DND-41 (cell line): ENCODE measurements at regions not wholly inside any gene's neighbourhood (a gene's known extent, or its start where the extent isn't known, plus 50 kb on each side); places are given as distances from the start of the nearest gene placed in this dataset.

Experiments
- ATAC-seq: fragments of 200-7000 bp; cut with Tn5 transposase; 3 replicates; pipeline ENCODE4 v1.9.1; 2021; ENCODE audit warnings: low read depth; ENCODE audit not compliant: insufficient read depth
- DNase-seq: peaks from one replicate; pipeline ENCODE4 v3.0.0-alpha.2; 2020
- H2AFZ ChIP-seq: 2 replicates; pipeline ENCODE4 v1.6.0; 2012; ENCODE audit warnings: low read depth, low read length
- H3K27ac ChIP-seq: 2 replicates; pipeline ENCODE4 v1.5.1; 2012; ENCODE audit warnings: low read length, inconsistent platforms
- H3K27me3 ChIP-seq: fragments of 200-600 bp; sonication (generic); 2 replicates; pipeline ENCODE4 v1.6.0; 2012; ENCODE audit warnings: low read length, mild to moderate bottlenecking, inconsistent platforms; ENCODE audit not compliant: insufficient read depth, poor library complexity
- H3K36me3 ChIP-seq: 2 replicates; pipeline ENCODE4 v1.5.1; 2012; ENCODE audit warnings: low read length, inconsistent platforms; ENCODE audit not compliant: insufficient read depth
- H3K4me1 ChIP-seq: 2 replicates; pipeline ENCODE4 v1.5.1; 2012; ENCODE audit warnings: mild to moderate bottlenecking, low read length; ENCODE audit not compliant: insufficient read depth
- H3K4me2 ChIP-seq: 2 replicates; pipeline ENCODE4 v1.6.0; 2012; ENCODE audit warnings: mild to moderate bottlenecking, moderate library complexity, low read length, inconsistent platforms; ENCODE audit not compliant: insufficient read depth
- H3K4me3 ChIP-seq, 2 experiments: fragments of 200-600 bp in 1 of 2; shearing (Covaris generic) in 1 of 2; 2 replicates each; pipeline ENCODE4 v1.5.1; 2012 to 2016; ENCODE audit warnings: inconsistent platforms in 2 of 2, low read length in 2 of 2, mild to moderate bottlenecking in 2 of 2, low read depth in 1 of 2, moderate library complexity in 1 of 2
- H3K79me2 ChIP-seq: 2 replicates; pipeline ENCODE4 v1.6.0; 2012; ENCODE audit warnings: low read length, inconsistent platforms; ENCODE audit not compliant: insufficient read depth
- H3K9ac ChIP-seq: 2 replicates; pipeline ENCODE4 v1.6.0; 2012; ENCODE audit warnings: low read depth, mild to moderate bottlenecking, inconsistent platforms, low read length, moderate library complexity
- H3K9me3 ChIP-seq: 2 replicates; pipeline ENCODE4 v1.5.1; 2012; ENCODE audit warnings: low read length, moderate library complexity, mild to moderate bottlenecking, inconsistent platforms; ENCODE audit not compliant: insufficient read depth, severe bottlenecking
- H4K20me1 ChIP-seq: 2 replicates; pipeline ENCODE4 v1.6.0; 2012; ENCODE audit warnings: low read length; ENCODE audit not compliant: insufficient read depth
- EZH2 ChIP-seq: IDR thresholded peaks from 3 replicates; pipeline ENCODE4 v1.6.1; 2012; ENCODE audit warnings: borderline replicate concordance, low read depth, mild to moderate bottlenecking, moderate library complexity, low read length, inconsistent platforms; ENCODE audit not compliant: severe bottlenecking
- TF ChIP-seq, protein P1 (sequence below): IDR thresholded peaks from 2 replicates; pipeline ENCODE4 v1.5.1; 2012; ENCODE audit warnings: borderline replicate concordance, low read length, moderate library complexity, mild to moderate bottlenecking; ENCODE audit not compliant: poor library complexity, severe bottlenecking; ENCODE audit errors: extremely low read depth

GRCh38 chr5:57349214-57349613 is 133.4 kb downstream of the ACTBL2 start:
- Histone ChIP-seq H3K4me2 (no peak overlapping the region), H3K79me2 (no peaks in the 10 kb centered on the region), H3K9ac (no peak overlapping the region), H3K36me3 (no peaks in the 10 kb centered on the region), H2AFZ (no peak overlapping the region), H3K27me3 (no peaks in the 10 kb centered on the region), H3K27ac (no peak overlapping the region), H3K9me3 (no peaks in the 10 kb centered on the region), H3K4me3 (no peak overlapping the region), H3K4me1 (no peaks in the 10 kb centered on the region), H4K20me1 (no peaks in the 10 kb centered on the region)
- TF ChIP-seq, protein P1, sequence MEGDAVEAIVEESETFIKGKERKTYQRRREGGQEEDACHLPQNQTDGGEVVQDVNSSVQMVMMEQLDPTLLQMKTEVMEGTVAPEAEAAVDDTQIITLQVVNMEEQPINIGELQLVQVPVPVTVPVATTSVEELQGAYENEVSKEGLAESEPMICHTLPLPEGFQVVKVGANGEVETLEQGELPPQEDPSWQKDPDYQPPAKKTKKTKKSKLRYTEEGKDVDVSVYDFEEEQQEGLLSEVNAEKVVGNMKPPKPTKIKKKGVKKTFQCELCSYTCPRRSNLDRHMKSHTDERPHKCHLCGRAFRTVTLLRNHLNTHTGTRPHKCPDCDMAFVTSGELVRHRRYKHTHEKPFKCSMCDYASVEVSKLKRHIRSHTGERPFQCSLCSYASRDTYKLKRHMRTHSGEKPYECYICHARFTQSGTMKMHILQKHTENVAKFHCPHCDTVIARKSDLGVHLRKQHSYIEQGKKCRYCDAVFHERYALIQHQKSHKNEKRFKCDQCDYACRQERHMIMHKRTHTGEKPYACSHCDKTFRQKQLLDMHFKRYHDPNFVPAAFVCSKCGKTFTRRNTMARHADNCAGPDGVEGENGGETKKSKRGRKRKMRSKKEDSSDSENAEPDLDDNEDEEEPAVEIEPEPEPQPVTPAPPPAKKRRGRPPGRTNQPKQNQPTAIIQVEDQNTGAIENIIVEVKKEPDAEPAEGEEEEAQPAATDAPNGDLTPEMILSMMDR: no peak
- no peak for TF ChIP-seq EZH2
- ATAC-seq: no peak
- no peak for DNase-seq

GRCh38 chr5:57348376-57349140 is 134.1 kb downstream of the ACTBL2 start:
- Histone ChIP-seq H3K36me3 (no peaks in the 10 kb centered on the region), H3K4me2 (no peak overlapping the region), H3K9me3 (no peaks in the 10 kb centered on the region), H3K79me2 (no peaks in the 10 kb centered on the region), H4K20me1 (no peaks in the 10 kb centered on the region), H3K27me3 (no peaks in the 10 kb centered on the region), H3K9ac (no peak overlapping the region), H3K27ac (no peak overlapping the region), H3K4me1 (no peaks in the 10 kb centered on the region), H3K4me3 (no peak overlapping the region), H2AFZ (no peak overlapping the region)
- no peak for TF ChIP-seq EZH2
- TF ChIP-seq, protein P1: no peak
- ATAC-seq: no peak
- DNase-seq: no peak

- no peak overlapping the region for H3K27ac ChIP-seq
- DNase-seq: no peak
- no peaks in the 10 kb centered on the region for H3K27me3 ChIP-seq
- H3K4me2 ChIP-seq: no peak overlapping the region
- no peaks in the 10 kb centered on the region for H3K4me1 ChIP-seq
- H2AFZ ChIP-seq: no peak overlapping the region
- H3K9ac ChIP-seq: no peak overlapping the region
- TF ChIP-seq, protein P1: no peak
- no peak for TF ChIP-seq EZH2
- H3K79me2 ChIP-seq: no peaks in the 10 kb centered on the region
- no peaks in the 10 kb centered on the region for H3K36me3 ChIP-seq
- no peak overlapping the region for H3K4me3 ChIP-seq
- no peaks in the 10 kb centered on the region for H4K20me1 ChIP-seq
- no peaks in the 10 kb centered on the region for H3K9me3 ChIP-seq
- no peak for ATAC-seq
Observed at GRCh38 chr5:57346328-57346727, 136.3 kb downstream of the ACTBL2 start.
